HG03095 (cell line): ENCODE measurements at regions not wholly inside any gene's neighbourhood (a gene's known extent, or its start where the extent isn't known, plus 50 kb on each side); places are given as distances from the start of the nearest gene placed in this dataset.

ENCODE experiments used
- ATAC-seq: cut with Tn5 transposase; IDR thresholded peaks from one replicate; pipeline ENCODE4 v1.9.1; 2021; ENCODE audit warnings: moderate library complexity; ENCODE audit not compliant: unreplicated experiment

DNA sequence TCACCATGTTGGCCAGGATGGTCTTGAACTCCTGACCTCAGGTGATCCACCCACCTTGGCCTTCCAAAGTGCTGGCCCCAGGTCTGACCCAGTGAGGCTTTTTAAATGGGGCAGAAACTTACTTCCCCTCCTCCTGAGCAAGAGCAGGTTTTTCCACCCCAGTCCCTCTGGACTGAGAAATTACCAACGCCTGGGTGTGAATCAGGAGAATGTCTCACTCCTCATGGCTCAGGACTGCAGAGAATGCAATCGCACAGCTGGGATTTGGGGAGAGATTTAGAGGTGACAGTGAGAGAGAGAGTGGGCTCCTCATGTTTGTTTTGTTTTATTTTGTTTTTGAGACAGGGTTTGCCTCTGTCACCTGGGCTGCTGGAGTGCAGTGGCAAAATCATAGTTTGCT, 203.6 kb downstream of the RAB11FIP4 start:
- ATAC-seq, result no peak

GRCh38 chr17:31594416-31594815, 202.9 kb downstream of the RAB11FIP4 start:
- ATAC-seq, result no peak

DNA sequence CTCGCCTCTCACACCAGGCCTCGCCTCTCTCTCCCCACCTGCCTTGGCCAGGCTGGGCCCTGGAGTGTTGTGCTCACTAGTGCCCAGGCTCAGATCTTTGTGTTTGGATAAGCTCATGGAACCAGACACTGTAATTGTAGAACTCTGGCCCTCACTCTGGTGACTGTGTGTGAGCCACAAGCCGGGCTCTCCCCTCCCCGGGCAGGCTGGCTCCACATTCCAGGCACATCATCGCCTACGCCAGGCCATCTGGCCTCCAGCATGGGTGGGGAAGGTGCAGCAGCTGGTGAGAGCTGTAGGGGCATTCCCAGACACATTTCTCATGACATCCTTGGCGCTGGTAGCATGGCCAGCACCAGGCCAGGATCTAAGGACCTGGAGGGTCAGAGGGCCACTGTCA, 202.3 kb downstream of the RAB11FIP4 start:
- no peak for ATAC-seq

DNA sequence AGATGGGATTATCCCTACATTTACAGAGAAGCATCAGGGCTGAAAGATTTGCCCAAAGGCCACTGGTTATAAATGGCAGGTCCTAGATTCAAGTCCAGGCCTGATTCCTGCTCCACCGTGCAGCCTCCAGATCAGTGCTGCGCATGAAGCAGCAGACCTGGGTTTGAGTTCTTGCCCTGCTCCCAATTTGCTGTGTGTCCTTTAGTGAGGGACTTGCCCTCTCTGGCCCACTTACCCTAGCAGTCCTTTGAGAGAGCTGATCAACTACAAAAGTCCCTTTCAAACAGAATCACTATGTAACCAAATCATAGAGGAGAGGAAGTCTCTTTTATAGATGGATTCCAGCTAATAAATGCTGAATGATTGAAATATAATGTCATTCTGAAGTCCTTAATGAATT, 200.4 kb downstream of the RAB11FIP4 start:
- ATAC-seq, result no peak

DNA sequence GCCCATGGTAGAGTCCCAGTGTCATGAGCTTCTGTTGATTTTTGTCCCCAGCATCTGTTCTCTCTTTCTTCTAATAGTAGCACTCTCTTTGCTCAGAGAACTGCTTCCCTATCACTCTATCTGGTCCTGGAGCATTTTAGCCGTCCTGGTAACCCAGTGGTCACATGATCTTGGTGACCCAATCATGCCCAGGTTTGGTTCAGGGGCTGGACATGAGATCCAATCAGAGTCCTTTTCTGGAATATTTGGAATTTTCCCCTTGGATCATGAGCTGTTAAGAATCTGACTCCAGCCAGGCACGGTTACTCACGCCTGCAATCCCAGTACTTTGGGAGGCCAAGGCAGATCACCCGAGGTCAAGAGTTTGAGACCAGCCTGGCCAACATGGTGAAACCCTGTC, 197.0 kb downstream of the RAB11FIP4 start:
- ATAC-seq, result no peak

DNA sequence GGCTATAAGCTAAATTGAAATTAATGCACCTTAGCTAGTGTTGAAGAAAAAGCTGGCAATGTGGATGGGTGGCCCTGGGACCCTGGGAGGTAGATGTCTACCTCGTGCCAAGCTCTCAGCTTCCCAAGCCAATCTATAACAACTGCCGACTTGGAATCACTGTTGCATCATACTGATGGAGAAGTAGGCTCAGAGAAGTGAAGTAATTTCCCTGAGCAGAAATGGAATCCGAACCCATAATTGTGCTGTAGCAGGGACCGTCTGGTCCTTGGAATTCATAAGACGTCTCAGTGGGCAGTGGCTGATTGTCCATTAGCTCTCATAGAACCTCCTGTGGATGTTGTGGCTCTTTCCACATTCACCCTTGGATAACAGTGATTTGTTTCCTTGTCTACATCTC, 196.6 kb downstream of the RAB11FIP4 start:
- no peak for ATAC-seq
